Fibroblast of lung (primary cell): ENCODE measurements at regions not wholly inside any gene's neighbourhood (a gene's known extent, or its start where the extent isn't known, plus 50 kb on each side); places are given as distances from the start of the nearest gene placed in this dataset.

Source experiments
- DNase-seq, 2 donors: peaks; one replicate each; pipeline versions ENCODE4 v3.0.0 to v3.0.0-alpha.2; 2010; ENCODE audit warnings: low read depth in 2 of 2
- H2AFZ ChIP-seq: 2 replicates; pipeline ENCODE4 v1.5.1; 2012; ENCODE audit warnings: low read length, control low read depth, inconsistent platforms
- H3K27ac ChIP-seq: 2 replicates; pipeline ENCODE4 v1.5.1; 2011; ENCODE audit warnings: low read length, control low read depth; ENCODE audit not compliant: insufficient read depth
- H3K27me3 ChIP-seq: 2 replicates; pipeline ENCODE4 v1.5.1; 2011; ENCODE audit warnings: mild to moderate bottlenecking, low read length; ENCODE audit not compliant: control insufficient read depth, insufficient read depth
- H3K36me3 ChIP-seq: 2 replicates; pipeline ENCODE4 v1.5.1; 2011; ENCODE audit warnings: low read length; ENCODE audit not compliant: control insufficient read depth, insufficient read depth
- H3K4me1 ChIP-seq: 2 replicates; pipeline ENCODE4 v1.5.1; 2011; ENCODE audit warnings: low read length; ENCODE audit not compliant: control insufficient read depth, insufficient read depth; ENCODE audit errors: extremely low read depth
- H3K4me2 ChIP-seq: 2 replicates; pipeline ENCODE4 v1.5.1; 2011; ENCODE audit warnings: low read length, control low read depth; ENCODE audit not compliant: insufficient read depth; ENCODE audit errors: extremely low read depth
- H3K4me3 ChIP-seq, 4 experiments: fragments of 200-600 bp in 1 of 4; sonication (generic) in 1 of 4; replicated peaks in 1 of 4; 2 replicates each; pipeline ENCODE4 v1.5.1; 2011 to 2016; ENCODE audit warnings: low read length in 4 of 4, low read depth in 3 of 4, mild to moderate bottlenecking in 3 of 4, control low read depth in 2 of 4, inconsistent platforms in 1 of 4, mixed read lengths in 1 of 4; ENCODE audit not compliant: insufficient read depth in 1 of 4; ENCODE audit errors: control extremely low read depth in 1 of 4
- H3K79me2 ChIP-seq: 2 replicates; pipeline ENCODE4 v1.5.1; 2012; ENCODE audit warnings: mild to moderate bottlenecking, low read length, inconsistent platforms; ENCODE audit not compliant: control insufficient read depth, insufficient read depth
- H3K9ac ChIP-seq: 2 replicates; pipeline ENCODE4 v1.5.1; 2011; ENCODE audit warnings: mild to moderate bottlenecking, low read length, control low read depth; ENCODE audit not compliant: insufficient read depth
- H3K9me3 ChIP-seq: 2 replicates; pipeline ENCODE4 v1.5.1; 2012; ENCODE audit warnings: low read depth, low read length; ENCODE audit not compliant: control insufficient read depth, insufficient read depth
- H4K20me1 ChIP-seq: 2 replicates; pipeline ENCODE4 v1.5.1; 2011; ENCODE audit warnings: low read length; ENCODE audit not compliant: control insufficient read depth, insufficient read depth; ENCODE audit errors: extremely low read depth
- EZH2 ChIP-seq: IDR thresholded peaks from 2 replicates; pipeline ENCODE4 v1.5.1; 2012; ENCODE audit warnings: low read length, control low read depth, mild to moderate bottlenecking; ENCODE audit errors: missing control alignments
- TF ChIP-seq, protein P1 (sequence below), 2 donors: IDR thresholded peaks in 1 of 2; conservative IDR thresholded peaks in 1 of 2; 1 replicate in 1 of 2; 2 replicates in 1 of 2; pipeline ENCODE4 v1.5.1; 2011 to 2012; ENCODE audit warnings: low read length in 2 of 2, control low read depth in 1 of 2, inconsistent platforms in 1 of 2, low read depth in 1 of 2, mild to moderate bottlenecking in 1 of 2

DNA sequence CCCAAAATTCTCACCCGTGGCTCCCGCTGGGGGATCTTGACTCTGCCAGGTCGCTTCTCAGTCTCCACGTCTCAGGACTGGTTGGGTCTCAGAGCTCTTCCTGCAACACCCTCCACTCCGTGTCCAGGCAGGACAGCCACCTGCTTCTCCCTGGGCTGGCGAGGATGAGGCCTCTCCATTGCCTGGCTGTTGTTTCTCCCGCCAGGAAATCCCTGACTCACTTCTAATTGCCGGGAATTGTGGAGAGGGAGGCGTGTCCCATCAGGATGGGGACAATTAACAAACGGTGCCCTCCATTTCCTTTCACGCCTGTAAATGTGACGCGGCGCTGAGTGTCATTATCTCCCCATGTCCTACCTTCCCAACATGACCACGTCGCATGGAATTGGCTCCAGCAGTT lies 204.5 kb downstream of the RBFOX3 start:
- Histone ChIP-seq H3K4me2 (no peak overlapping the region), H3K9me3 (no peaks in the 10 kb centered on the region), H3K36me3 (no peaks in the 10 kb centered on the region), H3K4me3 (no peak overlapping the region), H3K27me3 (peaks cover 3% of the 10 kb centered on the region), H3K79me2 (no peaks in the 10 kb centered on the region), H4K20me1 (no peaks in the 10 kb centered on the region), H3K4me1 (no peaks in the 10 kb centered on the region), H2AFZ (no peak overlapping the region), H3K27ac (no peak overlapping the region), H3K9ac (no peak overlapping the region)
- TF ChIP-seq, protein P1, sequence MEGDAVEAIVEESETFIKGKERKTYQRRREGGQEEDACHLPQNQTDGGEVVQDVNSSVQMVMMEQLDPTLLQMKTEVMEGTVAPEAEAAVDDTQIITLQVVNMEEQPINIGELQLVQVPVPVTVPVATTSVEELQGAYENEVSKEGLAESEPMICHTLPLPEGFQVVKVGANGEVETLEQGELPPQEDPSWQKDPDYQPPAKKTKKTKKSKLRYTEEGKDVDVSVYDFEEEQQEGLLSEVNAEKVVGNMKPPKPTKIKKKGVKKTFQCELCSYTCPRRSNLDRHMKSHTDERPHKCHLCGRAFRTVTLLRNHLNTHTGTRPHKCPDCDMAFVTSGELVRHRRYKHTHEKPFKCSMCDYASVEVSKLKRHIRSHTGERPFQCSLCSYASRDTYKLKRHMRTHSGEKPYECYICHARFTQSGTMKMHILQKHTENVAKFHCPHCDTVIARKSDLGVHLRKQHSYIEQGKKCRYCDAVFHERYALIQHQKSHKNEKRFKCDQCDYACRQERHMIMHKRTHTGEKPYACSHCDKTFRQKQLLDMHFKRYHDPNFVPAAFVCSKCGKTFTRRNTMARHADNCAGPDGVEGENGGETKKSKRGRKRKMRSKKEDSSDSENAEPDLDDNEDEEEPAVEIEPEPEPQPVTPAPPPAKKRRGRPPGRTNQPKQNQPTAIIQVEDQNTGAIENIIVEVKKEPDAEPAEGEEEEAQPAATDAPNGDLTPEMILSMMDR (conservative IDR thresholded peaks at IDR 0.05 in 1 of 2, IDR thresholded peaks at IDR 0.05 in 1 of 2; ENCODE audit: low read depth in 1 of 2, low read length in 2 of 2), result no peak
- no peak for TF ChIP-seq EZH2
- DNase-seq, result no peak

GRCh38 chr17:79405823-79406222 lies 205.0 kb downstream of the RBFOX3 start:
- Histone ChIP-seq H3K4me3 (no peak overlapping the region), H3K4me2 (no peak overlapping the region), H3K27me3 (peaks cover 3% of the 10 kb centered on the region), H3K9me3 (no peaks in the 10 kb centered on the region), H3K27ac (no peak overlapping the region), H2AFZ (no peak overlapping the region), H4K20me1 (no peaks in the 10 kb centered on the region), H3K79me2 (no peaks in the 10 kb centered on the region), H3K36me3 (no peaks in the 10 kb centered on the region), H3K4me1 (no peaks in the 10 kb centered on the region), H3K9ac (no peak overlapping the region)
- TF ChIP-seq, protein P1 (conservative IDR thresholded peaks at IDR 0.05 in 1 of 2, IDR thresholded peaks at IDR 0.05 in 1 of 2; ENCODE audit: low read depth in 1 of 2, low read length in 2 of 2), result no peak
- no peak for TF ChIP-seq EZH2
- DNase-seq, result no peak

- Histone ChIP-seq H3K36me3 (no peaks in the 10 kb centered on the region), H3K79me2 (no peaks in the 10 kb centered on the region), H3K9me3 (no peaks in the 10 kb centered on the region), H2AFZ (no peak overlapping the region), H3K4me1 (no peaks in the 10 kb centered on the region), H4K20me1 (no peaks in the 10 kb centered on the region), H3K27ac (no peak overlapping the region), H3K27me3 (peaks cover 13% of the 10 kb centered on the region), H3K4me2 (no peak overlapping the region), H3K9ac (no peak overlapping the region), H3K4me3 (no peak overlapping the region)
- TF ChIP-seq, protein P1 (conservative IDR thresholded peaks at IDR 0.05 in 1 of 2, IDR thresholded peaks at IDR 0.05 in 1 of 2; ENCODE audit: low read depth in 1 of 2, low read length in 2 of 2), result no peak
- no peak for TF ChIP-seq EZH2
- DNase-seq, result no peak
These were observed 206.5 kb downstream of the RBFOX3 start for GRCh38 chr17:79404136-79404911.
